KMS-11 (cell line): ENCODE measurements at regions not wholly inside any gene's neighbourhood (a gene's known extent, or its start where the extent isn't known, plus 50 kb on each side); places are given as distances from the start of the nearest gene placed in this dataset.
A peak's percentile ranks its signal among the peaks of the same experiment; 100 is the strongest.

Experiments used
- H2AFZ ChIP-seq: fragments of 200-600 bp; sonication (generic); 2 replicates; pipeline ENCODE4 v1.6.1; 2016; ENCODE audit warnings: antibody characterized with exemption, mixed run types, low read depth
- H3K27ac ChIP-seq: fragments of 200-600 bp; sonication (generic); 2 replicates; pipeline ENCODE4 v1.6.1; 2016; ENCODE audit warnings: mild to moderate bottlenecking, mixed run types
- H3K27me3 ChIP-seq: fragments of 200-600 bp; sonication (generic); 2 replicates; pipeline ENCODE4 v1.6.1; 2017; ENCODE audit warnings: mild to moderate bottlenecking, low read depth, mixed run types, moderate library complexity; ENCODE audit not compliant: insufficient read depth
- H3K36me3 ChIP-seq: fragments of 200-600 bp; sonication (generic); 2 replicates; pipeline ENCODE4 v1.6.1; 2017; ENCODE audit warnings: mild to moderate bottlenecking, mixed run types; ENCODE audit not compliant: insufficient read depth
- H3K4me1 ChIP-seq: fragments of 200-600 bp; sonication (generic); 2 replicates; pipeline ENCODE4 v1.6.1; 2016; ENCODE audit warnings: mild to moderate bottlenecking, low read depth, mixed run types; ENCODE audit not compliant: poor library complexity, severe bottlenecking
- H3K4me2 ChIP-seq: fragments of 200-600 bp; sonication (generic); 2 replicates; pipeline ENCODE4 v1.7.0; 2016; ENCODE audit warnings: mild to moderate bottlenecking, mixed run types
- H3K4me3 ChIP-seq: fragments of 200-600 bp; sonication (generic); IDR thresholded peaks from 2 replicates; pipeline ENCODE4 v1.6.1; 2017; ENCODE audit warnings: low read depth, low read length, mixed read lengths; ENCODE audit not compliant: insufficient read depth
- H3K79me2 ChIP-seq: fragments of 200-600 bp; sonication (generic); 2 replicates; pipeline ENCODE4 v1.6.1; 2016; ENCODE audit warnings: low read depth, mixed run types; ENCODE audit not compliant: insufficient read depth
- H3K9ac ChIP-seq: fragments of 200-600 bp; sonication (generic); 2 replicates; pipeline ENCODE4 v1.6.1; 2016; ENCODE audit warnings: mild to moderate bottlenecking, mixed run types
- H4K20me1 ChIP-seq: fragments of 200-600 bp; sonication (generic); 2 replicates; pipeline ENCODE4 v1.6.1; 2016; ENCODE audit warnings: mild to moderate bottlenecking, mixed run types; ENCODE audit not compliant: insufficient read depth
- TF ChIP-seq, protein P1 (sequence below): fragments of 200-600 bp; sonication (generic); conservative IDR thresholded peaks from 2 replicates; pipeline ENCODE4 v1.6.1; 2017; ENCODE audit warnings: low read depth, mild to moderate bottlenecking, antibody characterized with exemption, low read length, moderate library complexity, mixed read lengths

DNA sequence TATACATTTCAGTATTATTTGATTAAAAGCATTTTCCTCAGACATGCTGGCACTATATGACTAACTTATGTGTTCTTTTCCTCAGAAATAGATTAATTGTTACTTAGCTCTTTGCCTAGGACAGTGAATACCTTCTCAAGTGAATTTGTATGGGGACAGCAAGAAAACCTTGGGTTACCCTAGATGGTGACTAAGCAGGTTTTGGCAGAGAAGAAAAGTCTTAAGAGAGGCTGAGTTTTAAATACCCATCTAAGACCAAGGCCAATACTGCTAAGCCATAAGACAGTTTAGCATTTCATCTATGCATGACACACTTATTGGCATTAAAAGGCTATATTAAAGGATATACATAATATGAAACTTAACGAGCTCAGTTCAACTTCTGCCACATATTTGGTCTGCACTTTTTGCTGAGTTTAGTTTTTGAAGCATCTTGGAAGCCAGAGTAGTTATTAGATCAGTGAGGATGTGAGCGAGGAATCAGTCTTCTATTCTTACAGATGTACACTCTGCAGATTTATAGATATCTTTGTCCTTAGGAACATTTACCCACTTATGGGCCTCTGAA lies 54.6 kb upstream of the FAM3C start:
- Histone ChIP-seq H4K20me1 (no peaks in the 10 kb centered on the region), H3K27ac (no peak overlapping the region), H3K79me2 (no peaks in the 10 kb centered on the region), H3K36me3 (no peaks in the 10 kb centered on the region), H3K9ac (no peak overlapping the region), H3K4me1 (peaks cover 24% of the 10 kb centered on the region), H3K4me2 (peak overlapping the region; percentile 18; the same call in 1 of the 2 replicates), H3K4me3 (no peak overlapping the region), H3K27me3 (no peaks in the 10 kb centered on the region), H2AFZ (no peak overlapping the region)
- TF ChIP-seq, protein P1, sequence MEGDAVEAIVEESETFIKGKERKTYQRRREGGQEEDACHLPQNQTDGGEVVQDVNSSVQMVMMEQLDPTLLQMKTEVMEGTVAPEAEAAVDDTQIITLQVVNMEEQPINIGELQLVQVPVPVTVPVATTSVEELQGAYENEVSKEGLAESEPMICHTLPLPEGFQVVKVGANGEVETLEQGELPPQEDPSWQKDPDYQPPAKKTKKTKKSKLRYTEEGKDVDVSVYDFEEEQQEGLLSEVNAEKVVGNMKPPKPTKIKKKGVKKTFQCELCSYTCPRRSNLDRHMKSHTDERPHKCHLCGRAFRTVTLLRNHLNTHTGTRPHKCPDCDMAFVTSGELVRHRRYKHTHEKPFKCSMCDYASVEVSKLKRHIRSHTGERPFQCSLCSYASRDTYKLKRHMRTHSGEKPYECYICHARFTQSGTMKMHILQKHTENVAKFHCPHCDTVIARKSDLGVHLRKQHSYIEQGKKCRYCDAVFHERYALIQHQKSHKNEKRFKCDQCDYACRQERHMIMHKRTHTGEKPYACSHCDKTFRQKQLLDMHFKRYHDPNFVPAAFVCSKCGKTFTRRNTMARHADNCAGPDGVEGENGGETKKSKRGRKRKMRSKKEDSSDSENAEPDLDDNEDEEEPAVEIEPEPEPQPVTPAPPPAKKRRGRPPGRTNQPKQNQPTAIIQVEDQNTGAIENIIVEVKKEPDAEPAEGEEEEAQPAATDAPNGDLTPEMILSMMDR, result no peak

DNA sequence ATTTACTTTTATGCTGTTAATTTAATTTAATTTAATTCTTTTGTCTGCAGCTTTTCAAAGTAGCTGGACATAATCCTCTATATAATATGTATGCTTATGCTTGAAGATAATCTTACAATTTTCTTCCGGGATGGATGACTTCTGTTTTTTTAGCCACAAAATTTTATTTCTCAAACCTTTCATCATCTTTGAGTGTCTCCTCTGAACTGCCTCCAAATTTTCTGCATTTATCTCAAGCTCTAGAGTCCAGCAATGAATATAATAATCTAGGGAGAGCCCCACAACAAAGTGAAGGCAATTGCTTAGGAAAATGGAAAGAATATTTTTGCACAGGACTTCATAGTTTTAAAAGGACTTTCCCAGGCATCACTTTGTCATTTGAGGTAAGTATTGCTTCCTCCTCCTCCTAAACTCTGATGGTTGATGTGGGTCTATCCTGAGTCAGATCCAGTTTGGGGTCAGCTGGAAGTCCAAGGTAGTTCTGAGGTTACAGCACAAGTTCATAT lies 53.7 kb upstream of the FAM3C start:
- Histone ChIP-seq H3K27ac (no peak overlapping the region), H3K36me3 (no peaks in the 10 kb centered on the region), H3K9ac (no peak overlapping the region), H2AFZ (0 out of 2 replicates have a peak overlapping the region, but pooled peaks have one; percentile 6), H4K20me1 (no peaks in the 10 kb centered on the region), H3K4me2 (no peak overlapping the region; the same call in 1 of the 2 replicates), H3K4me3 (no peak overlapping the region), H3K27me3 (no peaks in the 10 kb centered on the region), H3K4me1 (peaks cover 24% of the 10 kb centered on the region), H3K79me2 (no peaks in the 10 kb centered on the region)
- TF ChIP-seq, protein P1, result no peak

DNA sequence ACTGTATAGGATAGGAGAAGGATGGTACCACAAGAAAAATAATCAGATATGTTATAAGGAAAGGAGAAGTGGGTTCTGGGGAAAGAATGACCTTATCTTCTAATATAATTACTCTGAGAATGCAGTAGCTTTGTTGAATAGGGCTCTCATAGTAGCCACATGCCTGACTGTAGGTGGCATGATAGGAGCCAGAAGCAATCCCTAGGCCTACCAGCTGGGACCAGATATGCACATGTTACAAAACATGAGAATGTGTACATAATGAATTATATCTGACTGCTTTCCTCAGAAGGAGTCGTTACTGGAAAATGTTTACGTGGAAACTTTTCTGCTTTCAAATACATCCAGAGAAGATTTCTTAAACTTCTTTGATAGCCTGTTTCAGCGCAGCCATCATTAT lies 53.2 kb upstream of the FAM3C start:
- peaks cover 24% of the 10 kb centered on the region for H3K4me1 ChIP-seq
- H3K79me2 ChIP-seq, result no peaks in the 10 kb centered on the region
- no peaks in the 10 kb centered on the region for H3K36me3 ChIP-seq
- TF ChIP-seq, protein P1, result no peak
- H3K27ac ChIP-seq, result no peak overlapping the region
- H3K4me2 ChIP-seq, result no peak overlapping the region; the same call in 1 of the 2 replicates
- H3K9ac ChIP-seq, result no peak overlapping the region
- H4K20me1 ChIP-seq, result no peaks in the 10 kb centered on the region
- H2AFZ ChIP-seq, result no peak overlapping the region
- H3K27me3 ChIP-seq, result no peaks in the 10 kb centered on the region
- H3K4me3 ChIP-seq, result no peak overlapping the region

DNA sequence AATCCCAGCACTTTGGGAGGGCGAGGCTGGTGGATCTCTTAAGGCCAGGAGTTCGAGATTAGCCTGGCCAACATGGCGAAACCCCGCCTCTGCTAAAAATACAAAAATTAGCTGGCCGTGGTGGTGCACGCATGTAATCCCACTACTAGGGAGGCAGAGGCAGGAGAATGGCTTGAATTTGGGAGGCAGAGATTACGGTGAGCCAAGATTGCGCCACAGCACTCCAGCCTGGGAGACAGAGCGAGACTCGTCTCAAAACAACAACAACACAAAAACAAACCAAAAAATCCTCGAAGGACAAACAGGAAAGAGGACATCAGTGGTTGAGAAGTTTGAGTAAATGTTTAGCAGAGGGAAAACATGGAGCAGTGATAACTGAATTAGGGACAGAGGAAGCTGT lies 52.3 kb upstream of the FAM3C start:
- Histone ChIP-seq H4K20me1 (no peaks in the 10 kb centered on the region), H3K4me2 (no peak overlapping the region), H2AFZ (no peak overlapping the region), H3K4me3 (no peak overlapping the region), H3K79me2 (no peaks in the 10 kb centered on the region), H3K27ac (no peak overlapping the region), H3K9ac (no peak overlapping the region), H3K27me3 (no peaks in the 10 kb centered on the region), H3K36me3 (no peaks in the 10 kb centered on the region), H3K4me1 (peaks cover 24% of the 10 kb centered on the region)
- TF ChIP-seq, protein P1, result no peak
